Activated CD8-positive, alpha-beta memory T cell treated with anti-CD3 and anti-CD28 coated beads, Interleukin-2, amount 10 ng/mL, durations not matched to agents 7 days and 5 days (primary cell): ENCODE measurements at regions not wholly inside any gene's neighbourhood (a gene's known extent, or its start where the extent isn't known, plus 50 kb on each side); places are given as distances from the start of the nearest gene placed in this dataset.

Experiments
- ATAC-seq: fragments of 150-1000 bp; cut with Tn5 transposase; one replicate; pipeline ENCODE4 v1.10.0; 2021; ENCODE audit warnings: moderate library complexity
- CTCF ChIA-PET: fragments of 350-600 bp; sonication (Branson Sonifier 250); formaldehyde crosslinking; loops from one replicate; lab custom pipeline; 2021; ENCODE audit warnings: antibody characterized with exemption; lab: Charles Lee
- DNase-seq: peaks from one replicate; pipeline ENCODE4 v3.0.0-alpha.2; 2020
- H3K27ac Mint-ChIP-seq: one replicate; pipeline ENCODE4 v1.8.0; 2021; ENCODE audit warnings: mild to moderate bottlenecking, mixed read lengths
- H3K27me3 Mint-ChIP-seq: one replicate; pipeline ENCODE4 v1.8.0; 2021; ENCODE audit warnings: mixed read lengths
- H3K36me3 Mint-ChIP-seq: one replicate; pipeline ENCODE4 v1.8.0; 2021; ENCODE audit warnings: mild to moderate bottlenecking, mixed read lengths
- H3K4me1 Mint-ChIP-seq: one replicate; pipeline ENCODE4 v1.8.0; 2021; ENCODE audit warnings: mixed read lengths
- H3K4me3 Mint-ChIP-seq: one replicate; pipeline ENCODE4 v1.8.0; 2021; ENCODE audit warnings: mild to moderate bottlenecking, moderate library complexity, mixed read lengths
- H3K9me3 Mint-ChIP-seq: one replicate; pipeline ENCODE4 v1.8.0; 2022; ENCODE audit warnings: low read depth, mixed read lengths

DNA sequence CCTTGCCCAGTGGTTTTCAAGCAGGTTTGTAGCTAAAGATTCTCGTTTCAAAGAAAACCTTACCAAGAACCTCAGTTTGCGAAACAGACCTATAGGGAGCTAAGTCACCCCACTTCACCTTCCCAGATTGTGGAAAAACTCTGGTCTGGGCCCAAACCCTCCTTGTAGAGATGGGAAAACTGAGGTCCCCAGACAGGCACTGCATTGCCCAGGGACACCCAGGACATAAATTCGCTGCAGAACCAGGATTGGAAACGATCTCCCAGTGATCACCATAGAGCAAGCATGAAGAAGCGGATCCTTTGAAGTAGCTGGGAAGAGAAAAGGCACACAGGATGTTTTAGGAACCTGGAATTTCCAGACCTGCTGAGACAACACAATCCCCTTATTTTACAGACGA lies 85.6 kb upstream of the PIAS1 start:
- H3K4me1 Mint-ChIP-seq, result peaks cover 7% of the 10 kb centered on the region
- H3K36me3 Mint-ChIP-seq, result no peaks in the 10 kb centered on the region
- H3K27ac Mint-ChIP-seq, result no peak overlapping the region
- H3K9me3 Mint-ChIP-seq, result no peaks in the 10 kb centered on the region
- DNase-seq (no peak), ATAC-seq (no peak)
- peaks cover 59% of the 10 kb centered on the region for H3K27me3 Mint-ChIP-seq
- CTCF ChIA-PET, result interaction anchor here (0.7 to 1.2 kb wide), 2 partner anchors 10 to 20 kb away, joined by 3 read pairs; no protein-coding TSS in a partner anchor
- H3K4me3 Mint-ChIP-seq, result no peak overlapping the region

DNA sequence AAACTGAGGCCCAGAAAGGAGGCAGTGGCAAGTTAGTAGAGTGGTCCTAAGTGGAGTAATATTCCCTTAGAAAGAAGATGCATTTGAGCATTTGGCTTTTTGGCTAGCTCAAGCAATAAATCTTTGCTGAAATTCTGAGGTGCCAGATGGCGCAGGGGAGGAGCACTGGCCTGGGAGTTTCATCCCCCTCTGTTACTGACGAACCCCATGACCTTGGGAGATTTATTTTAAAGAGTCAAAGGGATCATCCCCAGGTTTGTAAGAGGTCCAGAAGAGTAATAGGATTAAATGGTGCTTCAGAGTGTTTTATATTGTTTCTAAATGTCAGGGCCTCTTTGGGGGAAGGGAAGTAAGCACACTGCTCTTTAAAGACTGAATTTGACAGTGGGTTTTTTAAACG lies 85.1 kb upstream of the PIAS1 start:
- Mint-ChIP-seq H3K27me3 (peaks cover 58% of the 10 kb centered on the region), H3K36me3 (no peaks in the 10 kb centered on the region), H3K4me3 (no peak overlapping the region), H3K4me1 (peaks cover 7% of the 10 kb centered on the region), H3K9me3 (no peaks in the 10 kb centered on the region), H3K27ac (no peak overlapping the region)
- CTCF ChIA-PET, result interaction anchor here (0.7 to 1.2 kb wide), 2 partner anchors 11 to 21 kb away, joined by 3 read pairs; no protein-coding TSS in a partner anchor
- ATAC-seq, result no peak
- DNase-seq, result no peak

DNA sequence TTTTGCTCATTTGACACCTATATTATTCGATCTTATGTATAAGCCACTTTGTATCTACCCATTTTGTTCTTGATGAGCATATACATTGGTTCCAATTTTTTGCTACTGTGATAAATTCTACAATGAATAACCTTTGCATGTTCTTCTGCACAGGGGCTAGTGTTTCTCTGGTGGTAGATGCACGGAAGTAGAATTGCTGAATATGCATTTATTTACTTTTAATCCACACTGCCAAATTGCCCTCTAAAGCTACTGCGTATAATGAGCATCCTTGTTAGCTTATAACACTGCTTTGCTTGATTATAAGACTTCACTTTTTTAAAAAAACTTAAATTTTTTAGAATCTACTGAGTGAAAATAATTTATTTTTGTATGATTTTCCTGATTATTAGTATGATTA lies 84.2 kb upstream of the PIAS1 start:
- Mint-ChIP-seq H3K27me3 (peaks cover 53% of the 10 kb centered on the region), H3K4me3 (no peak overlapping the region), H3K9me3 (no peaks in the 10 kb centered on the region), H3K27ac (no peak overlapping the region), H3K4me1 (peaks cover 7% of the 10 kb centered on the region), H3K36me3 (no peaks in the 10 kb centered on the region)
- CTCF ChIA-PET, result no interaction called here
- no peak for ATAC-seq
- no peak for DNase-seq

DNA sequence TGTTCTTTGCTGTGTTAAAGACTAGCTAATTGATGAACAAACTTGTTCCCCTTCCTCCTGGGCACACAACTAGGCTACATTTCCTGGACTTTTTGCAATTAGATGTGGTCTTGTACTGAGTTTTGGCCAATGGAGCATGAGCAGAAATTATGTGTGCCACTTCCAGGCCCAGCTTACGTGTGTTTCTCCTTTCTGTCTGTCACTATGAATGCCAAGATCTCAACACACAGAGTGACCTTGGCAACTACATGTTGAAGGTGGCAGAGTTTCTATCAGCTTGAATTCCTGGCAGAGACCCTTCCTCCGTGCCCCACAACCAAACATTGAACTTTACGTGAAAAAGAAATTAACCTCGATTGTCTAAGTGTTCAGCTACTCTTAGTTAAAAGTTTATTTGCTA lies 81.7 kb upstream of the PIAS1 start:
- no peaks in the 10 kb centered on the region for H3K9me3 Mint-ChIP-seq
- no peaks in the 10 kb centered on the region for H3K36me3 Mint-ChIP-seq
- ATAC-seq, result no peak
- CTCF ChIA-PET, result no interaction called here
- H3K27ac Mint-ChIP-seq, result no peak overlapping the region
- H3K4me3 Mint-ChIP-seq, result no peak overlapping the region
- no peak for DNase-seq
- H3K4me1 Mint-ChIP-seq, result peaks cover 7% of the 10 kb centered on the region
- H3K27me3 Mint-ChIP-seq, result peaks cover 39% of the 10 kb centered on the region

DNA sequence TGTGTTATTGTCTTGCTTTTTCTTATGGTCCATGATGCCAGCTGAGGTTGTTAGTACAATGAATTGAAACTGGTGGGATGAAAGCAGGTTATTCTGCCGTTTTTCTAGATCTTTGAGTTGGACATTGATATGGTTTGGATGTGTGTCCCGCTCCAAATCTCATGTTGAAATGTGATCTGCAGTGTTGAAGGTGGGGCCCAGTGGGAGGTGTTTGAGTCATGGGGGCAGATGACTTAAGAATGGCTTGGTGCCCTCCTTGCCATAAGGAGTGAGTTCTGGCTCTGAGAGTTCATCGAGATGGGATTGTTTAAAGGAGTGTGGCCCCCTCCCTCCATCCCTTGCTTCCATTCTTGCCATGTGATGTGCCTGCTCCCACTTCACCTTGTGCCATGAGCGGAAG lies 80.3 kb upstream of the PIAS1 start:
- Mint-ChIP-seq H3K27ac (no peak overlapping the region), H3K36me3 (no peaks in the 10 kb centered on the region), H3K4me1 (no peaks in the 10 kb centered on the region), H3K9me3 (no peaks in the 10 kb centered on the region), H3K4me3 (no peak overlapping the region), H3K27me3 (peaks cover 25% of the 10 kb centered on the region)
- no peak for ATAC-seq
- DNase-seq, result no peak
- CTCF ChIA-PET, result no interaction called here

DNA sequence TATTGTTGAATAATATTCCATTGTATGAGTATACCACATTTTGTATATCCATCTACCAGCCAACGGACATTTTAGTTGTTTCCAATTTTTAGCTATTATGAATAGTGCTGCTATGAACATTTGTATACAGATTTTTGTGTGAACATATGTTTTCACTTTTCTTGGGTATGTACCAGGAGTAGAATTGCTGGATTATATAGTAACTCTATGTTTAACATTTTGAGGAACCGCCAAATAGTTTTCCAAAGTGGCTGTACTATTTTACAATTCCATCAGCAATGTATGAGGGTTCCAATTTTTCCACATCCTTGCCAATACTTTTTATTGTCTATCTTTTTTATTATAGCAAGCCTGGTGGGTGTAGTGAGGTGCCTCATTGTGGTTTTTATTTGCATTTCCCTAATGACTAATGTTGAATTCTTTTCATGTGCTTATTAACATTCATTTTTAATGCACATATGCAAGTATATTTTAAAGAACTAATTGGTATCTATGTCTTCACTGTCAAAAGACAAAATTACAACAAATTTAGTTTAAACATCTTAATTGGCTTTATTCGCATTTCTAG lies 77.5 kb upstream of the PIAS1 start:
- no peaks in the 10 kb centered on the region for H3K4me1 Mint-ChIP-seq
- H3K36me3 Mint-ChIP-seq, result no peaks in the 10 kb centered on the region
- H3K9me3 Mint-ChIP-seq, result no peaks in the 10 kb centered on the region
- no peak for ATAC-seq
- H3K27me3 Mint-ChIP-seq, result peaks cover 9% of the 10 kb centered on the region
- CTCF ChIA-PET, result no interaction called here
- no peak overlapping the region for H3K4me3 Mint-ChIP-seq
- no peak for DNase-seq
- H3K27ac Mint-ChIP-seq, result no peak overlapping the region

DNA sequence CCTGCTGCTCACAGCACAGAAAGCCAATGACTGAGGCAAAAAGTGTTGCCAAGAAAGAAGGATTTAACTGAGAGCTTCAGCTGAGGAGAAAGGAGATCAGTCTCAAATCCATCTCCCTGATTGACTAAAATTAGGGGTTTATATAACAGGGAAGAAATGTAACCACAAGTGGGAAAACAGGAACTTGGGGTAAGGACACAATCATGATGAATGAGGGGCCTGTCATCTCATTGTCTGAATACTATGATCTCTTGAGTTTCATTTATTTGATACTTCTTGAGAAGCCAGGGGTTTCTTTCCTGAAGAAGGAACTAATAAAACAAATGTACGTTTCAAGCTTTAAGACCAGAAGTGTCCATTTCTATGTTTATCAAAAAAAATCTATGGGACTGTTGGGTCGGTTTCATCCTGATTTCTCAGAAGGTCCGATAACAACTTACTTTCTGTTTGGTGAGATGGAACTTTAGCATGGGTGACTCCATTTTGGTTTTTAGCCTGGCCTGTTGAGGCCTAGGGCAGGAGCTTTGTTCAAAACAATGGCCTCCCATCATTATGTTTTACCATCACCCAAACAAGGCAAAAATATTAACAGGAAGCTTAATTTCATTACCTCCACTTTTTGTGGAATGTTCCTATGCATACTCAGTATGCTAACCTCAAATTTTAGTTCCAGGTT lies 76.6 kb upstream of the PIAS1 start:
- DNase-seq (no peak), ATAC-seq (no peak)
- Mint-ChIP-seq H3K4me3 (no peak overlapping the region), H3K4me1 (no peaks in the 10 kb centered on the region), H3K27ac (no peak overlapping the region), H3K9me3 (no peaks in the 10 kb centered on the region), H3K27me3 (peaks cover 5% of the 10 kb centered on the region), H3K36me3 (no peaks in the 10 kb centered on the region)
- CTCF ChIA-PET, result interaction anchor here (1.1 kb wide), 1 partner anchor 114 kb away, joined by 4 read pairs; no protein-coding TSS in a partner anchor

DNA sequence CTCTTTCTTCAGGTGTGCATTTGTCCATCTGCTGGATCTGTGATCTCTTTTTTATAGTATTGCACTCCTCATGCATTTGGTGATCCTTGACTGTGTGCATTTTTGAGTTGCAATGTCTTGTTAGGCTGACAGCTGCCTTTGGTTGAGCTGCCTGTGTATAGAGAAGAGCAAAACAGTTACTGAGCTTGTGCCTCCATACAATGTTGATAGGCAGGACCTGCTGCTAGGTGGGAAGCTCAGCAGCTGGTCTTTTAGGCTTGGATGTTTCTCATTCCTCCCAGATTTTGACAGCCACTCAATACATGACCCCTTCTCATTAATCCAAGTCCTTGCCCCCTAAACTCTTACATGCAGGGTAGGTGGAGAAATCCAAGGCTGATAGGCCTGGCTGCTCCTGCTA lies 74.8 kb upstream of the PIAS1 start:
- Mint-ChIP-seq H3K36me3 (no peaks in the 10 kb centered on the region), H3K9me3 (no peaks in the 10 kb centered on the region), H3K27me3 (no peaks in the 10 kb centered on the region), H3K27ac (no peak overlapping the region), H3K4me3 (no peak overlapping the region), H3K4me1 (no peaks in the 10 kb centered on the region)
- ATAC-seq, result no peak
- CTCF ChIA-PET, result no interaction called here
- DNase-seq, result no peak

DNA sequence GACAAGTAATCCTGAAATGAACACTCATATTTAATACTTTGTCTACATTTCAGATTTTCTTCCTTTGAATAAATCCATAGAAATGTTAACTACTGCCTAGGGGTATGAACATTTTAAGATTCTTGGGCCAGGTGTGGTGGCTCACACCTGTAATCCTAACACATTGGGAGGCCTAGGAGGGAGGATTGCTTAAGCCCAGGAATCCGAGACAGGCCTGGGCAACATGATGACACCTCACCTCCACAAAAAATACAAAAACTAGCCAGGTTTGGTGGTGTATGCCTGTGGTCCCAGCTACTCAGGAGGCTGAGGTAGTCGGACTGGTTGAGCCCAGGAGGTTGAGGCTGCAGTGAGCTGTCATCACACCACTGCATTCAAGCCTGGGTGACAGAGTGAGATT lies 73.9 kb upstream of the PIAS1 start:
- ATAC-seq (no peak), DNase-seq (no peak)
- Mint-ChIP-seq H3K9me3 (no peaks in the 10 kb centered on the region), H3K27me3 (peaks cover 3% of the 10 kb centered on the region), H3K4me1 (no peaks in the 10 kb centered on the region), H3K4me3 (no peak overlapping the region), H3K36me3 (no peaks in the 10 kb centered on the region), H3K27ac (no peak overlapping the region)
- CTCF ChIA-PET, result interaction anchor here (1.4 kb wide), 1 partner anchor 116 kb away, joined by 3 read pairs; no protein-coding TSS in a partner anchor

DNA sequence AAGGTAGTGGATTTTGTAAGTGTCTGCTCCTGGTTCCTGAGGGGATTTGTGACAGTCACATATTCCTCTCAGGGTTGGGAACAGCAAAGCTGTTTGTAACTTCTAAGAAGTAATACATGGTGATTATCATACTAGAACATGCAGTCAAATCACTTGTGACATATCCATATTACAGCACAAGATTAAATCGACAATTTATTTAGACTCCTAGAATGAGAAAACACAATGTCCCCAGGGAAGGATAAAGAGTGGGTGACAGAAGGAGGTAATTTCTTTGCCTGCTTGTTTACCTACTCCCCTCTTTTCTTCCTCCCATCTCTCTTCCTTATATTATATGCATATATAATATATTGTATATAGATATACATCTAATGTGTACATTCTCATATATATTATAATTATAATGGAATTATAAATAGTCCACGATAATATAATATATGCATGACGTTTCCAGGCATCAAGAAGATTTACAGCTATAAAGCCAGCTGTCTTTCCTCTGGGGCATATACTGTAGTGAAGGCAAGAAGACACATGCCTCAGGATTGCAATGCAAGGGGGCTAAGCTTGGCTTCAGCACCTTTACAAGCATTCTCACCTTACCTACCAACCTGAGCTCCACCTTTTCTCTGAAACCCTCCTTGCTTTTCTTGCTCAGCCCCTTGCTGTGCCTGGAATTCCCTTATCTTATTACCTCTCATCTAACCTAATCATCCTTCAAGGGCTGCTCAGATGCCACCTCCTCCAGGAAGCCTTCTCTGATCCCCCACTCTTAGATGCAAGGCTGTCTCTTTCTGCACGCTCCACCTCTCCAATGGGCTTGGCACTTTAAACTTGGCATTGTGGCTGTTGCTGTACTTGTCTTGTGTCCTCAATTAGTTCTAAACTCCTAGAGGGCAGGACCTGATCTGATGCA lies 73.1 kb upstream of the PIAS1 start:
- no peak overlapping the region for H3K27ac Mint-ChIP-seq

DNA sequence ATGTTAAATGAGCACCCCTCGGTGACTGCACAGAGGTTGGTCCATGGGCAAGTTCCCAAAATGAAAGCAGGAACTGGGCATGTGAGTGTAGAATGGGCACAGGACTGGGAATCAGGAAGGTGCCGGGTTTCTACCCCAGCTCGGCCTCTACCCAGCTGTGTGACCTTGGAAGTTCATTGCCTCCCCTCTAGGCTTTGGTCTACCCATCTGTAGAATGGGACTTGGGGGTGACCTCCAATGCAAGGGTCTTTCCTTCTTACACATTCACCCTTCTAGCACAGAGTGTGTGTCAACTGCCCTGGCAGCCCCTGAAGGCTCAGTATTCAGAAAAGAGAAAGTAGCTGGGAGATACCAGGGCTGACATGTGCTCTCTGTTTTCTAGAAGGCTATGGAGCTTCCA lies 72.3 kb upstream of the PIAS1 start:
- peaks cover 11% of the 10 kb centered on the region for H3K27me3 Mint-ChIP-seq
- CTCF ChIA-PET, result no interaction called here
- no peak for DNase-seq
- H3K36me3 Mint-ChIP-seq, result no peaks in the 10 kb centered on the region
- H3K4me1 Mint-ChIP-seq, result no peaks in the 10 kb centered on the region
- no peak for ATAC-seq
- no peak overlapping the region for H3K27ac Mint-ChIP-seq
- H3K4me3 Mint-ChIP-seq, result no peak overlapping the region
- H3K9me3 Mint-ChIP-seq, result no peaks in the 10 kb centered on the region

More for the DNA sequence above, 73.1 kb upstream of the PIAS1 start:
- Mint-ChIP-seq H3K9me3 (no peaks in the 10 kb centered on the region), H3K36me3 (no peaks in the 10 kb centered on the region), H3K4me1 (no peaks in the 10 kb centered on the region), H3K27me3 (peaks cover 5% of the 10 kb centered on the region), H3K4me3 (no peak overlapping the region)
- CTCF ChIA-PET, result interaction anchor here (1.4 kb wide), 1 partner anchor 117 kb away, joined by 3 read pairs; no protein-coding TSS in a partner anchor
- DNase-seq, result no peak
- ATAC-seq, result no peak

DNA sequence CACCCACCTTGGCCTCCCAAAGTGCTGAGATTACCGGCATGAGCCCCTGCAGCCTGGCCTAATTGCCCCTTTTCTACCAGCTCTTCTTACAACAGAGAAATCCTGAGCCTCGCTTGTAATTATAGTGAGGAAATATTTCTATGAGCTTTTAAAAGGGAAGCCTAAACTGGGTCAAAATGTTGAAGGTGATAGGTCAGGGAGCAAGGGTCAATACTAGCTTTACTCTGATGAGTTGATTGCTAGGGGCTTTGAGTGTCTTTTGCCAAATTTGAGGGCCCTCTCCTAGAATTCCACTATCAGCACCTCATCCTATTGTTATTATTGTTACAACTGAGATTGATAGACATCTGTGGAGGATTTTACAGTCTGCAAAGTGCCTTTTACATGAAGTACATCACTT lies 62.4 kb upstream of the PIAS1 start:
- no peaks in the 10 kb centered on the region for H3K9me3 Mint-ChIP-seq
- no peak overlapping the region for H3K27ac Mint-ChIP-seq
- no peak for ATAC-seq
- no peaks in the 10 kb centered on the region for H3K4me1 Mint-ChIP-seq
- CTCF ChIA-PET, result no interaction called here
- H3K27me3 Mint-ChIP-seq, result peaks cover 11% of the 10 kb centered on the region
- no peak for DNase-seq
- H3K4me3 Mint-ChIP-seq, result no peak overlapping the region
- no peaks in the 10 kb centered on the region for H3K36me3 Mint-ChIP-seq

DNA sequence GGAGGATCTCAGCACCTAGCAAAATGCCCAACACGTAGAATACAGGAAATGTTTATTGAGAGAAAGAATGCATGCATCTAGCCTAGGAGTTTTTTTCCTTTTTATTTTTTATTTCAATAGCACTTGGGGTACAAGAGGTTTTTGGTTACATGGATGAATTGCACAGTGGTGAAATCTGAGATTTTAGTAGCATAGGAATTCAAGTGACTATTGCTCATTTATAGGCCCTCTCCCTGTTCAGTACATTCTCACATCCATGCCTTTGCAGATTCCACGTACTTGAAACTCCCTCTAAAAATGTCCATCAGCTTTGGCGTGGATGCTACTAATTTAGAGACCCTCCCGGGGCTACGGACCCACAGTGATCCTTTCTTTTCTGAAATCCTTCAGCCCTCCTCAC lies 61.7 kb upstream of the PIAS1 start:
- Mint-ChIP-seq H3K4me1 (no peaks in the 10 kb centered on the region), H3K27ac (no peak overlapping the region), H3K36me3 (no peaks in the 10 kb centered on the region), H3K4me3 (no peak overlapping the region), H3K27me3 (peaks cover 6% of the 10 kb centered on the region), H3K9me3 (no peaks in the 10 kb centered on the region)
- DNase-seq (no peak), ATAC-seq (no peak)
- CTCF ChIA-PET, result no interaction called here
